ENCODE measurements at regions not wholly inside any gene's neighbourhood (a gene's known extent, or its start where the extent isn't known, plus 50 kb on each side); places are given as distances from the start of the nearest gene placed in this dataset.

GRCh38 chr14:71363946-71364925, 457.0 kb downstream of the PCNX1 start:
- Histone ChIP-seq H3K4me3 (ENCODE audit: low read depth in 1 of 3, low read length in 3 of 3) (no peak overlapping the region), H3K27me3 (ENCODE audit: control insufficient read depth in 4 of 4, insufficient read depth in 4 of 4, low read length in 3 of 4) (no peaks in the 10 kb centered on the region), H3K9ac (ENCODE audit: low read depth in 1 of 2, low read length in 2 of 2) (no peak overlapping the region), H3K9me3 (ENCODE audit: control insufficient read depth in 4 of 4, low read length in 3 of 4) (no peaks in the 10 kb centered on the region), H3K4me1 (ENCODE audit: control insufficient read depth in 4 of 4, insufficient read depth in 4 of 4, low read length in 3 of 4) (peaks cover 0 to 8% (median 2%) of the 10 kb centered on the region in 4 donors), H3K36me3 (ENCODE audit: control insufficient read depth in 4 of 4, insufficient read depth in 3 of 4, low read depth in 1 of 4, low read length in 3 of 4) (no peaks in the 10 kb centered on the region), H3K27ac (ENCODE audit: low read depth in 1 of 2, low read length in 2 of 2) (no peak overlapping the region)
- 81% methylated on average over 8 of the region's 8 CpGs for WGBS
- no peak for TF ChIP-seq HNF4G (IDR thresholded peaks at IDR 0.05)
- TF ChIP-seq REST (IDR thresholded peaks at IDR 0.05): no peak
- no peak for TF ChIP-seq HNF4A (conservative IDR thresholded peaks at IDR 0.05)
- no peak for TF ChIP-seq TAF1 (conservative IDR thresholded peaks at IDR 0.05)
- no peak for TF ChIP-seq CTCF (IDR thresholded peaks at IDR 0.05; ENCODE audit: low read depth, low read length, missing input control)
- no peak for TF ChIP-seq FOXA1 (IDR thresholded peaks at IDR 0.05)
- TF ChIP-seq RAD21 (IDR thresholded peaks at IDR 0.05): no peak
- TF ChIP-seq RXRA (IDR thresholded peaks at IDR 0.05): no peak
- TF ChIP-seq JUND (IDR thresholded peaks at IDR 0.05): no peak
- TF ChIP-seq MAX (IDR thresholded peaks at IDR 0.05): no peak
- TF ChIP-seq ZBTB33 (IDR thresholded peaks at IDR 0.05): no peak
- no peak for TF ChIP-seq EGR1 (IDR thresholded peaks at IDR 0.05; ENCODE audit: low read depth in 2 of 2)
- no peak for DNase-seq (ENCODE audit: low spot score)

GRCh38 chr14:71365361-71365760, 458.1 kb downstream of the PCNX1 start:
- H3K27me3 ChIP-seq (ENCODE audit: control insufficient read depth in 4 of 4, insufficient read depth in 4 of 4, low read length in 3 of 4): no peaks in the 10 kb centered on the region
- no peak for TF ChIP-seq EGR1 (IDR thresholded peaks at IDR 0.05; ENCODE audit: low read depth in 2 of 2)
- no peak for TF ChIP-seq MAX (IDR thresholded peaks at IDR 0.05)
- TF ChIP-seq GABPA (IDR thresholded peaks at IDR 0.05 in 1 of 2, conservative IDR thresholded peaks at IDR 0.05 in 1 of 2): no peak
- no peaks in the 10 kb centered on the region for H3K36me3 ChIP-seq (ENCODE audit: control insufficient read depth in 4 of 4, insufficient read depth in 3 of 4, low read depth in 1 of 4, low read length in 3 of 4)
- H3K4me1 ChIP-seq (ENCODE audit: control insufficient read depth in 4 of 4, insufficient read depth in 4 of 4, low read length in 3 of 4): peaks cover 0 to 8% (median 2%) of the 10 kb centered on the region in 4 donors
- H3K4me3 ChIP-seq (ENCODE audit: low read depth in 1 of 3, low read length in 3 of 3): no peak overlapping the region
- H3K9ac ChIP-seq (ENCODE audit: low read depth in 1 of 2, low read length in 2 of 2): no peak overlapping the region
- DNase-seq (ENCODE audit: low spot score): no peak
- H3K9me3 ChIP-seq (ENCODE audit: control insufficient read depth in 4 of 4, low read length in 3 of 4): no peaks in the 10 kb centered on the region
- WGBS: 96% methylated on average over 4 of the region's 4 CpGs
- no peak overlapping the region for H3K27ac ChIP-seq (ENCODE audit: low read depth in 1 of 2, low read length in 2 of 2)
